GM13977 (cell line): ENCODE measurements at regions not wholly inside any gene's neighbourhood (a gene's known extent, or its start where the extent isn't known, plus 50 kb on each side); places are given as distances from the start of the nearest gene placed in this dataset.

Source experiments
- DNase-seq: peaks from one replicate; pipeline ENCODE4 v3.0.0; 2012; ENCODE audit warnings: low spot score
- in situ Hi-C: fragments of 300-500 bp; cut with MboI; formaldehyde crosslinking; loops from one replicate; pipeline ENCODE4 v1.12.0; 2022; ENCODE audit warnings: low sequenced_read_pairs, low pct_unique_long_range_greater_than_20kb, mixed read lengths, inconsistent platforms; ENCODE audit not compliant: unreplicated experiment
- TF ChIP-seq, protein P1 (sequence below): IDR thresholded peaks from 2 replicates; pipeline ENCODE4 v1.5.1; 2012; ENCODE audit warnings: mild to moderate bottlenecking, control low read depth; ENCODE audit not compliant: insufficient read depth; ENCODE audit errors: extremely low read depth, missing control alignments

DNA sequence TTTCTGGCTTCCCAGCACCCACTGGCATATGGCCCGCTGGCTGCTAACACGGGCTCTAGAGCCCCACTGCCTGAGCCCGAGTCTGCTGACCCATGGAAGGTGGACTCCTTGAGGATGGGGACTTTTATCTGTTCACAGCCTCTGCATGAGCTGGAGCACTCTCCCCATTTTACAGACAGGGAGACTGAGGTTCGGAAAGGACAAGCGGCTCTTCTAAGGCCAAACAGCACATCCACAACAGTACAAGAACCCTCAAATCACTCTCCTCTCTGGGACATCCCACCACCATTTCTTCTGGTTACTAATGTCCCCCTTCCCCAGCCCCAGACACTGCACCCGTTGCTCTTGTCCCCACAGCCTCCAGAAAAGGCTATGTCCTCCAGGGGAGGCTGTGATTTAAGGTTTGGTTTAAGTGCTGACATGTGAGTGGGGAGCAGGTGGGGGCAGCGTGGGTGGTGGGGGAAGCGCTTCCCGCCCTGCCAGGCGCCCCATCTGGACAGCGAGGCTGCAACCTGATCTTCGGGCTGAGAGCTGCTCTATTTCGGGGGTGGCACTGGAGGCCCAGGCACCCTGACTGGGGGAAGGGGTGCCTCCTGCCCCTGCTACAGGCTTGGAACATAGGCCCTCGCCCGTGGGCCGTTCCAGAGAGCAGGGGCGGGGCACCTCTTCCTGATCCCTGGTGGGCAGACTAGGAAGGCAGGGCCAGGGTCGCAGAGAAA is 104.8 kb upstream of the WNT4 start:
- DNase-seq: no peak
- in situ Hi-C loops: no loop called here
- TF ChIP-seq, protein P1, sequence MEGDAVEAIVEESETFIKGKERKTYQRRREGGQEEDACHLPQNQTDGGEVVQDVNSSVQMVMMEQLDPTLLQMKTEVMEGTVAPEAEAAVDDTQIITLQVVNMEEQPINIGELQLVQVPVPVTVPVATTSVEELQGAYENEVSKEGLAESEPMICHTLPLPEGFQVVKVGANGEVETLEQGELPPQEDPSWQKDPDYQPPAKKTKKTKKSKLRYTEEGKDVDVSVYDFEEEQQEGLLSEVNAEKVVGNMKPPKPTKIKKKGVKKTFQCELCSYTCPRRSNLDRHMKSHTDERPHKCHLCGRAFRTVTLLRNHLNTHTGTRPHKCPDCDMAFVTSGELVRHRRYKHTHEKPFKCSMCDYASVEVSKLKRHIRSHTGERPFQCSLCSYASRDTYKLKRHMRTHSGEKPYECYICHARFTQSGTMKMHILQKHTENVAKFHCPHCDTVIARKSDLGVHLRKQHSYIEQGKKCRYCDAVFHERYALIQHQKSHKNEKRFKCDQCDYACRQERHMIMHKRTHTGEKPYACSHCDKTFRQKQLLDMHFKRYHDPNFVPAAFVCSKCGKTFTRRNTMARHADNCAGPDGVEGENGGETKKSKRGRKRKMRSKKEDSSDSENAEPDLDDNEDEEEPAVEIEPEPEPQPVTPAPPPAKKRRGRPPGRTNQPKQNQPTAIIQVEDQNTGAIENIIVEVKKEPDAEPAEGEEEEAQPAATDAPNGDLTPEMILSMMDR: no peak

DNA sequence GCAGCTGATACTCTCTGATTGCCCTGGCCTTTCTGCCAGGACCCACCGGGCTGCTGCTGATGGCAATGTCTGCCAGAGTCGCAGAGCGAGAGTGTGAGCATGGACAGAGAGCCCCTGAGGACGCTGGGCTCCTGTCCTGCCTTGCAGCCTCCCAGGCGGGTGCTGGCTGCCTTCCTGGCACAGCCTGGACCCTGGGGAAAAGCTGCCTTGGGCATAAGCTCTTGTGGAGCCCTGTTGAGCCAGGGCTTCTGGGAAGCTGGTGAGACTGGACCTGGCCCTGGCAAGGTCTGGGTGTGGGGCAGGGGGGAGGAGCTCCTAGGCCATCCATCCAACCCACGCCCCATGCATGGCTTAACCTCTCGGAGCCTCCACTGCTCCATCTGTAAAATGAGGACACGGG is 105.8 kb upstream of the WNT4 start:
- in situ Hi-C loops: no loop called here
- no peak for DNase-seq
- TF ChIP-seq, protein P1: no peak

DNA sequence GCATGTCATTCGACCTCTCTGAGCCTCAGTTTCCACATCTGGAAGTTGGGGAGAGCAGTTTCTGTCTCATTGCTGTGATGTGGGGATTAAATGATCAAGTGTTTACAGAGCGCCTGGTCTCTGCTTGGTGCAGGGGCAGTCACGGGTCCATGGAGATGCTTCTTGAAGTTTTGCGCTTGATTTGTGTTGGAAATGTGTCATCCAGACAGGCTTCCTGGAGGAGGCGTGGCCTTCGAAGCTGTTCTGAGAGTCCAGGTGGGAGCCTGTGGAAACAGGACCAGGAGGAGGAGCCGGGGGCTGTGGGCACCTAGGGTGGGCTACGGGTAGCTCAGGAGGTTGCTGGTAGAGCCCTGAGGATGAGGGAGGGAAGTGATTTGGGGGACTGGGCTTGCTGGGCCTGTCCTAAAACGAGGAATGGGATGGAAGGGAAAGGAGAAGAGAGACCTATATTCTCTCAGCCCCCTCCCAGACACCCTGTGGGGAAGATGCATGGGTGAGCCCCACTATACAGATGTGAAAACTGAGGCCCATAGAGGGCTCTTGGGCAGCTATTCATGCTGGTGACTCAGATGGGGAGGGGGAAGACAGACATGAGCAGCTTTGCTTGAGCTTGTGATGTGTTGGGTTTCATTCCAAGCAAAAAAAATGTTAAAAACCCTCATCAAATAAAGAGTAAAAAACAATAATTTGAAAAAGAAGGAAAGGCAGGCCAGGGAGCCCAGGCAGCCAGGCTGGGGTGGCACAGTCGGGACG is 107.2 kb upstream of the WNT4 start:
- in situ Hi-C loops: no loop called here
- TF ChIP-seq, protein P1: no peak
- DNase-seq: no peak

DNA sequence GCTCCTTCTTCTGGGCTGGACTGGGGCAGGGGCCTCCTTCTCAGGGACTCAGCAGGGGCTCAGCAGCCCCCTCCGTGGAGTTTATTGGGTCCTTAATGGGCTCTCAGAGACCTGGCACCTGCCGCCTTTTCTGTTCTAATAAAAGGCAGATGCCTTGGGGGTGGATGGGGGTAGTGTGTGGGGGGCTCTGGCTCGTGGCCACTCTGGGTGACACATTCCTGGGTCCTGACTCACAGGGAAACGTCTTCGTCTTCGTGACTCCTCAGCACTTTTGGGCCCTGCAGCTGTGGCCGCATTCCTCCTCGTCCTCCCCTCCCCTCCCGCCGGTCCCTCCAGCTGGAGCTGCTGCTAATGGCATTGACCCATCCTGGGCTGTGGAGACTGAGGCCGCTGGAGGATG is 107.8 kb upstream of the WNT4 start:
- no peak for DNase-seq
- in situ Hi-C loops: no loop called here

DNA sequence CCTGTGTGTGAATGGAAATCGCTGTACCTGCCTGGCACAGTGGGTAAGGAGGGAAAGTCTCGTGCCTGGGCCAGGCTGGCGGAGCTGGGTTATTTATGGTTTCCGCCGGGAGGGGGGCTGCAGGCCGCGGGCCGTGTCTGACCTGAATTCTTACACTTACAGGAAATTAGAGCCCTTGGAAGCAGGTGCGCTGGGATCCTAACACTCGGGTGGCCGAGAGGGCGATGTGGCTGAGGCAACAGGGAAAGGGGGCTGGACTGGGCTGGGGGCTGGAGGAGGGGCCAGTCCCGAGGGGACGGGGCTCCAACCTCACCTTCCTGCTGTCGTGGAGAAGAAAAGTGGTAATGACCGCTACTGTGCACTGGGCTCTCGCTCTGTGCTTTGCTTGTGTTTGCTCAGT is 109.4 kb upstream of the WNT4 start:
- in situ Hi-C loops: no loop called here
- TF ChIP-seq, protein P1: no peak
- DNase-seq: no peak

More for the DNA sequence above, 107.8 kb upstream of the WNT4 start:
- TF ChIP-seq, protein P1: no peak

DNA sequence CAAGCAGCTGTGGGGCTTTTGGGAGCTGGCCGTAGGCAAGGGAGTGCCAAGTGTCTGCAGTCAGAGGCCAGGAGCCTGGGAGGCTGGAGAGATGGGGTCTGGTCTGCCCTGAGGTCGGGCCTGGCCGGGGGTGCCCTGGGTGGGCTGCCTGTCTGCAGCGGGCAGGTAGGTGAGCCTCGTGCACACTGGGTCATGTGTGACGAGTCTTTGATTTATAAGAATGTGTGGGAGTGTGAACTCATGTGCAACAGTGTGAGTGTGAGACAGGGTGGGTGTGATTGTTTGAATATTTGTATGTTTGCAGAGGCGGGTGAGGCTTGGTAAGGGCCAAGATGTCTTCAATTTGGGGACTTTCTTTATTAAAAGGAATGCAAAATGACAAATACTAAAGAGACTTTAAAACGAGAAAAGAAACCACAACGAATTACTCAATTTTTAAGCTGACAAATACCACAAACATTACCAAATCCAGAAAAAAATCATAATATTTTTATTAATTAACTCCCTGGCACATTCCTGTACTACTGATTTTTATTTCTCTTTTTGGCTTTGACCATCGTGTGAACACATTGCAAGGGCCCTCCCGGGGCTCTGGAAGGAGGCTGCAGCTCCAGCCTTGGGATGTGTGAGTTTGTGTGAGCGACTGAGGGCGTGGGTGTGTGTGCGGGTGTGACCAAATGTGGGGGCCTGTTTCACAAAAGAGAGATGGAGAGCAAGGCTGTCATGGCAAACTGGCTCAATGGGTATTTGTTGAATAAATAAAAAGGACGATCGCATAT is 110.3 kb upstream of the WNT4 start:
- no peak for DNase-seq
- in situ Hi-C loops: no loop called here
- TF ChIP-seq, protein P1: no peak
